ENCODE measurements at regions not wholly inside any gene's neighbourhood (a gene's known extent, or its start where the extent isn't known, plus 50 kb on each side); places are given as distances from the start of the nearest gene placed in this dataset.

DNA sequence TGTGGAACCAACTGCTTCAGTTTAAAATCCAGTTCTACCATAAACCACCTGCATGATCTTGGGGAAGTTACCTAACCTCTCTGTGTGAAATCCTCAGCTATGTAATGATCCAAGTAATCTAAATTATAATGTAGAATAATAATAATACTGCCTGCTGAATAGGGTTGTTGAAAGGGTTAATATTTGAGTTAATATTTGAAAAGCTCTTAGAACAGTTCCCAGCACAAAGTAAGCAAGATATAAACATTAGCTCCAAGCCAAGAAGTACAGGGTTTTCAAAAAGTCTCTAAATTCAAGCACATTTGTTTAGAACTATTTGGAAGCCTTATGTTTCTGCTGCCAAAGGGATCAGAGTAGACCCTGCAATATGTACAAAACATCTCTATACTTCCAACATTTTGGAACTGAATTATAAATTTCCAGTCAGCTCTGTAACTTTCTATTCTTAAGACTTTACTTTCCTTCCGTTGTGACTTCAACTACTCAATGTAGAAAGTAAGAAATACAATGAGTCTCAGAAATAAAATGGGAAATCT, 76.7 kb upstream of the FAM9C start:
- CTCF ChIA-PET: interaction anchor here (0.6 to 0.7 kb wide), 4 partner anchors 67 to 190 kb away, joined by 3 to 5 read pairs (median 3); no protein-coding TSS in a partner anchor
- TF ChIP-seq ZFP3 (tag by site-specific recombination; IDR thresholded peaks at IDR 0.05; ENCODE audit: low read depth) (no peak), ZNF701 (tag by site-specific recombination; IDR thresholded peaks at IDR 0.05) (no peak), ZNF561 (tag by site-specific recombination; IDR thresholded peaks at IDR 0.05; ENCODE audit: borderline replicate concordance) (no peak), ZNF239 (tag by site-specific recombination; IDR thresholded peaks at IDR 0.05) (no peak), WT1 (tag by site-specific recombination; IDR thresholded peaks at IDR 0.05) (no peak), IKZF3 (tag by site-specific recombination; IDR thresholded peaks at IDR 0.05) (no peak), ZNF280C (tag by site-specific recombination; IDR thresholded peaks at IDR 0.05) (no peak), ZNF266 (tag by site-specific recombination; IDR thresholded peaks at IDR 0.05; ENCODE audit: low read depth) (no peak), ZNF785 (tag by site-specific recombination; IDR thresholded peaks at IDR 0.05) (no peak), ZNF548 (tag by site-specific recombination; IDR thresholded peaks at IDR 0.05) (no peak)
- TF ChIP-seq, protein P1, sequence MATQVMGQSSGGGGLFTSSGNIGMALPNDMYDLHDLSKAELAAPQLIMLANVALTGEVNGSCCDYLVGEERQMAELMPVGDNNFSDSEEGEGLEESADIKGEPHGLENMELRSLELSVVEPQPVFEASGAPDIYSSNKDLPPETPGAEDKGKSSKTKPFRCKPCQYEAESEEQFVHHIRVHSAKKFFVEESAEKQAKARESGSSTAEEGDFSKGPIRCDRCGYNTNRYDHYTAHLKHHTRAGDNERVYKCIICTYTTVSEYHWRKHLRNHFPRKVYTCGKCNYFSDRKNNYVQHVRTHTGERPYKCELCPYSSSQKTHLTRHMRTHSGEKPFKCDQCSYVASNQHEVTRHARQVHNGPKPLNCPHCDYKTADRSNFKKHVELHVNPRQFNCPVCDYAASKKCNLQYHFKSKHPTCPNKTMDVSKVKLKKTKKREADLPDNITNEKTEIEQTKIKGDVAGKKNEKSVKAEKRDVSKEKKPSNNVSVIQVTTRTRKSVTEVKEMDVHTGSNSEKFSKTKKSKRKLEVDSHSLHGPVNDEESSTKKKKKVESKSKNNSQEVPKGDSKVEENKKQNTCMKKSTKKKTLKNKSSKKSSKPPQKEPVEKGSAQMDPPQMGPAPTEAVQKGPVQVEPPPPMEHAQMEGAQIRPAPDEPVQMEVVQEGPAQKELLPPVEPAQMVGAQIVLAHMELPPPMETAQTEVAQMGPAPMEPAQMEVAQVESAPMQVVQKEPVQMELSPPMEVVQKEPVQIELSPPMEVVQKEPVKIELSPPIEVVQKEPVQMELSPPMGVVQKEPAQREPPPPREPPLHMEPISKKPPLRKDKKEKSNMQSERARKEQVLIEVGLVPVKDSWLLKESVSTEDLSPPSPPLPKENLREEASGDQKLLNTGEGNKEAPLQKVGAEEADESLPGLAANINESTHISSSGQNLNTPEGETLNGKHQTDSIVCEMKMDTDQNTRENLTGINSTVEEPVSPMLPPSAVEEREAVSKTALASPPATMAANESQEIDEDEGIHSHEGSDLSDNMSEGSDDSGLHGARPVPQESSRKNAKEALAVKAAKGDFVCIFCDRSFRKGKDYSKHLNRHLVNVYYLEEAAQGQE (tag by site-specific recombination; IDR thresholded peaks at IDR 0.05): no peak
- TF ChIP-seq, protein P2, sequence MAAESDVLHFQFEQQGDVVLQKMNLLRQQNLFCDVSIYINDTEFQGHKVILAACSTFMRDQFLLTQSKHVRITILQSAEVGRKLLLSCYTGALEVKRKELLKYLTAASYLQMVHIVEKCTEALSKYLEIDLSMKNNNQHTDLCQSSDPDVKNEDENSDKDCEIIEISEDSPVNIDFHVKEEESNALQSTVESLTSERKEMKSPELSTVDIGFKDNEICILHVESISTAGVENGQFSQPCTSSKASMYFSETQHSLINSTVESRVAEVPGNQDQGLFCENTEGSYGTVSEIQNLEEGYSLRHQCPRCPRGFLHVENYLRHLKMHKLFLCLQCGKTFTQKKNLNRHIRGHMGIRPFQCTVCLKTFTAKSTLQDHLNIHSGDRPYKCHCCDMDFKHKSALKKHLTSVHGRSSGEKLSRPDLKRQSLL (tag by site-specific recombination; IDR thresholded peaks at IDR 0.05): no peak
- no peaks in the 10 kb centered on the region for H3K9me3 ChIP-seq (ENCODE audit: control insufficient read depth, insufficient read depth, low read depth, low read length)
- no peak overlapping the region for H3K4me3 ChIP-seq (ENCODE audit: low read depth, low read length)
- H3K36me3 ChIP-seq (ENCODE audit: control insufficient read depth in 2 of 2, insufficient read depth in 1 of 2, low read length in 2 of 2): no peaks in the 10 kb centered on the region
- POLR2A ChIA-PET: interaction anchor here (0.8 kb wide), 1 partner anchor 10 kb away, joined by 3 read pairs; no protein-coding TSS in a partner anchor
- no peak overlapping the region for H3K27ac ChIP-seq (ENCODE audit: extremely low read depth, low read depth, low read length)
- peaks cover 27% of the 10 kb centered on the region for H3K4me1 ChIP-seq (ENCODE audit: control insufficient read depth, insufficient read depth, low read length)

GRCh38 chrX:13120017-13120416, 75.6 kb upstream of the FAM9C start:
- H3K36me3 ChIP-seq (ENCODE audit: control insufficient read depth in 2 of 2, insufficient read depth in 1 of 2, low read length in 2 of 2): no peaks in the 10 kb centered on the region
- ChIA-PET CTCF (interaction anchor here (0.5 to 0.7 kb wide), 2 partner anchors 170 to 1333 kb away, joined by 3 read pairs; no protein-coding TSS in a partner anchor), POLR2A (no interaction called here)
- peaks cover 27% of the 10 kb centered on the region for H3K4me1 ChIP-seq (ENCODE audit: control insufficient read depth, insufficient read depth, low read length)
- TF ChIP-seq ZNF335 (tag by site-specific recombination; conservative IDR thresholded peaks at IDR 0.05) (peak; percentile 50), TRIM28 (IDR thresholded peaks at IDR 0.05; ENCODE audit: borderline replicate concordance, low read length) (0 out of 2 replicates have a peak, but pooled peaks have one; percentile 40), GLIS2 (tag by site-specific recombination; IDR thresholded peaks at IDR 0.05) (no peak)
- no peaks in the 10 kb centered on the region for H3K9me3 ChIP-seq (ENCODE audit: control insufficient read depth, insufficient read depth, low read depth, low read length)
- H3K27ac ChIP-seq (ENCODE audit: extremely low read depth, low read depth, low read length): peak overlapping the region; percentile 40
- H3K4me3 ChIP-seq (ENCODE audit: low read depth, low read length): no peak overlapping the region

GRCh38 chrX:13119386-13119785, 75.0 kb upstream of the FAM9C start:
- TF ChIP-seq ZNF223 (tag by site-specific recombination; IDR thresholded peaks at IDR 0.05) (no peak), ZNF169 (tag by site-specific recombination; IDR thresholded peaks at IDR 0.05) (no peak), ZNF24 (tag by site-specific recombination; IDR thresholded peaks at IDR 0.05) (no peak), ZNF174 (tag by site-specific recombination; IDR thresholded peaks at IDR 0.05) (no peak), ZNF707 (tag by site-specific recombination; IDR thresholded peaks at IDR 0.05) (no peak), REPIN1 (tag by site-specific recombination; IDR thresholded peaks at IDR 0.05; ENCODE audit: low read depth) (no peak), ZNF416 (tag by site-specific recombination; IDR thresholded peaks at IDR 0.05) (no peak), ZNF266 (tag by site-specific recombination; IDR thresholded peaks at IDR 0.05; ENCODE audit: low read depth) (no peak), SP3 (tag by site-specific recombination; IDR thresholded peaks at IDR 0.05) (no peak), KLF7 (tag by site-specific recombination; IDR thresholded peaks at IDR 0.05; ENCODE audit: borderline replicate concordance) (no peak), ZNF211 (tag by site-specific recombination; IDR thresholded peaks at IDR 0.05; ENCODE audit: low read depth) (no peak)
- H3K4me1 ChIP-seq (ENCODE audit: control insufficient read depth, insufficient read depth, low read length): peaks cover 27% of the 10 kb centered on the region
- H3K4me3 ChIP-seq (ENCODE audit: low read depth, low read length): no peak overlapping the region
- no peaks in the 10 kb centered on the region for H3K36me3 ChIP-seq (ENCODE audit: control insufficient read depth in 2 of 2, insufficient read depth in 1 of 2, low read length in 2 of 2)
- H3K27ac ChIP-seq (ENCODE audit: extremely low read depth, low read depth, low read length): peak overlapping the region; percentile 40; the same call in 1 of the 2 replicates
- ChIA-PET CTCF (interaction anchor here (0.5 to 0.7 kb wide), 4 partner anchors 149 to 1333 kb away, joined by 3 to 7 read pairs (median 3); no protein-coding TSS in a partner anchor), POLR2A (no interaction called here)
- no peaks in the 10 kb centered on the region for H3K9me3 ChIP-seq (ENCODE audit: control insufficient read depth, insufficient read depth, low read depth, low read length)
